ENCODE measurements at regions not wholly inside any gene's neighbourhood (a gene's known extent, or its start where the extent isn't known, plus 50 kb on each side); places are given as distances from the start of the nearest gene placed in this dataset.

DNA sequence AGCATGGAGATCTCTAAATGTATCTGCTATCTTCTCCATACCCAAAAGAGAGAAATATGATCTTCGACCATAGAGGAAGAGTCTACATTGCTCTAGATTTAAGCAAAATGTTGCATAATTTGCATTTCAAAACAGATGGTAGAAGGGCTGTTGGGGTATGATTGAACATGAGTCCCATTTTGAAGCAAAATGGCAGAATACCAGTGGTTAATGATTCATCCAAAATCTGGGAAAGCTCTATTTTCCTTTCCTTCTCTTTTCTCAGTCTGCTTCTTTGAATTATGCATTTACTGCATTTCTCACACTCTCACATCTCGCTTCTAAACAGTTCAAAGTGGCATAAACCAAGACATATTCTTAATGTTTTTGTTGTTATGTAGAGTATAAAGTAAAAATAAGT lies 178.5 kb downstream of the MACC1 start:
- Histone ChIP-seq H3K4me1 (ENCODE audit: insufficient read depth, low read length) (peaks cover 2% of the 10 kb centered on the region), H2AFZ (ENCODE audit: low read depth, low read length) (no peak overlapping the region), H3K27me3 (ENCODE audit: insufficient read depth, low read length) (no peaks in the 10 kb centered on the region), H3K36me3 (ENCODE audit: insufficient read depth, low read length) (no peaks in the 10 kb centered on the region), H3K4me3 (ENCODE audit: low read length) (no peak overlapping the region), H3K9me3 (ENCODE audit: low read length) (no peaks in the 10 kb centered on the region)

DNA sequence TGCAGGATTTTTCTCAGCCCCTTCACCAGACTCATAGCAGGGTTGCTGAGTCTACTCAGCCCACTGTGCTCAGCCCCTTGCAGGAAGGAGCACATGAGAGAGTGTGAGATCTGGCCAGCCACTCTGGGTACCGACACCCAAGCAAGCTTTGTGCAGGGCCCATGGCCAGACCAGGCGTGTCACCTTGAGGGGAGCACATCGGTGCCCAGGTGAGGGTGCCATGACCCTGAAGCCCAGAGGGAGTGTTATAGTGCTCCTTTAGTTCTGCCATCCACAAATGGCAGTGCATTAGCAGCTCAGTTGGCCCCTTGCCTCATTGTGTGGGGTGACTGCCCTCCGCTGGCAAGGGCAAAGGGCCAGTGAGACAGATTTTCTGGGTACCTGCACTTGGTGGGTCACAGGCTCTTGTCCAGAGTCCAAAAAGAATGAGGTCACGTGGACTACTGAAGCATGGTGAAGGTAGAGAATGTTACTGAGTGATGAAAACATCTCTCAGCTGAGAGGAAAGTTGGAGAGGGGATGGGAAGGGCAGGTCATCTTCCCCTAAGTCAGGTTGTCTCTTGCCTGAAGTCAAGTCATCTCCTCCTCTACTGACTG lies 181.8 kb downstream of the MACC1 start:
- Histone ChIP-seq H3K27me3 (ENCODE audit: insufficient read depth, low read length) (no peaks in the 10 kb centered on the region), H3K36me3 (ENCODE audit: insufficient read depth, low read length) (no peaks in the 10 kb centered on the region), H3K4me3 (ENCODE audit: low read length) (no peak overlapping the region), H2AFZ (ENCODE audit: low read depth, low read length) (no peak overlapping the region), H3K9me3 (ENCODE audit: low read length) (no peaks in the 10 kb centered on the region), H3K4me1 (ENCODE audit: insufficient read depth, low read length) (peaks cover 2% of the 10 kb centered on the region)

DNA sequence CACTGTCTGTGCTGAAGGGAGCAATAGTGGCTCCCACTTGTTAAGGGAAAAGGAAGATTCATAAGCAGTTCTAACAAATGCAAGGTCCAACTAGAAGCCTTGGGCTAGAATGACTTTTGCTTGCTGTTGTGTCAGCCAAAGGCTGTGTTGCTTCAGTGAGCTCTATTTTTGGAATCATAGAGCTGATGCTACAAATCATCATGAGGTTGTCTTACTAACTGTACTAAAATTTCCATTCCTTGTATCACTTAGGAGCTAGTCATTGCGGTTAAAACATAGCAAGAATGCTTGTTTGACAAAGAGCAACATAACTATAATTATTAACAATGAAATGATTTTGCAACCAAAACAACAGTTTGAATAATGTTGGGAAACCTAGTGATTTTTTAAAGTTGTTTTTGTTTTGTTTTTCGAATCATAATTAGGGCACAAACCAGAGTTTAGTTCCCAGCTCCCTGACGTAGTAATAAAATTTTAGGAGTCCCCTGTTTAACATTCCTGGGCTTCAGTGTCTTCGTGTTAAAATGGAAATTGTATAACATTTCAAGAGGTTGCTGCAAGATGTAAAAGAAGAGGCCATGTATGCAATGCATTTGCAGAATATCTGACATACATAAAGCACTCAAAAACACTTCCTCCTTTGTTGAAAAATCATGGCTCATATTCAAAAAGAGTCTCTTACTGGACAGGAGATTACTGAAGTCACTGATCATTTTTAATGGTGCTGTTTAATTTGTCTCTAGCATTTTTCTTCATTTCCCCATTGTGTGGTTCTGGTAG lies 183.4 kb downstream of the MACC1 start:
- Histone ChIP-seq H3K4me3 (ENCODE audit: low read length) (no peak overlapping the region), H2AFZ (ENCODE audit: low read depth, low read length) (no peak overlapping the region), H3K36me3 (ENCODE audit: insufficient read depth, low read length) (no peaks in the 10 kb centered on the region)

DNA sequence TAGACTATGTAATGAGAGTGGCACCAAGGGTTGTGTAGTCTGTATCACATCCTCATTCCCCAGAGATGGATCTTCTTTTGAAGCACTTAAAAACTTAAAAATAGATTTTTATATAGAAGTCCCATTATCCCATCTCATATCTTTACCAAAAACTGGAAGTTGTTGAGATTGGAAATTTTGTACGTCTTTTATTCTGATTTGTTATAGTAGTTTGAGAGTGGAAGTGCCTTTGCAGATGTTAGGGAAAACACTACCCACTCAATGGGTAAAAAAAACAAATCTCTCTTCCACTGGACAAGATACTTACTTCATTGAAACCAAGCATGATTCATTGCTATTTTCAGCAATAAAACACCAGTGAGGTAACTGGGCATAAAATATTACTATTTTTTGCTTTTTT lies 184.4 kb downstream of the MACC1 start:
- Histone ChIP-seq H3K9me3 (ENCODE audit: low read length) (no peaks in the 10 kb centered on the region), H3K36me3 (ENCODE audit: insufficient read depth, low read length) (no peaks in the 10 kb centered on the region), H3K4me3 (ENCODE audit: low read length) (no peak overlapping the region), H3K27me3 (ENCODE audit: insufficient read depth, low read length) (no peaks in the 10 kb centered on the region), H3K4me1 (ENCODE audit: insufficient read depth, low read length) (no peaks in the 10 kb centered on the region), H2AFZ (ENCODE audit: low read depth, low read length) (no peak overlapping the region)

More for the DNA sequence above, 183.4 kb downstream of the MACC1 start:
- Histone ChIP-seq H3K27me3 (ENCODE audit: insufficient read depth, low read length) (no peaks in the 10 kb centered on the region), H3K4me1 (ENCODE audit: insufficient read depth, low read length) (peaks cover 2% of the 10 kb centered on the region), H3K9me3 (ENCODE audit: low read length) (no peaks in the 10 kb centered on the region)

DNA sequence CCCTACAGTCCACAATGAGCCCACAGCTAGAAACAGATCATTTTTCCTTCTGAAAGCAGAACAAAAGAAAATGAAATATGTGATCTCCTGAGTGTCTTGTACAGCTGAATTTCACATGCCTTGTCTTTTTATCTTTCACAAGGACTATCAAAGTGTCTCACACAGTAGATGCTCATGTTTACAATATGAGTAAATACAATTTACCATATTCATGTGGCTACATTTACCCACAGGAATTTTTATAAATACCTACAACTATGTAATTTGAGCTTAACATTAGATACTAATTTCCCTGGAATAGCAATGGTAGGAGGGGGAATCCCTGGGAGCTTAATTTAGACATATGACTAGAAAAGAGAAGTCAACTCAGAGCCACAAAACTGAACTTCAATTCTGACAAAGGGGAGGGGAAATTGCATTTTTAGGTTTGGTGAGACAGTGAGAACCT lies 186.2 kb downstream of the MACC1 start:
- no peaks in the 10 kb centered on the region for H3K9me3 ChIP-seq (ENCODE audit: low read length)
- no peak overlapping the region for H3K4me3 ChIP-seq (ENCODE audit: low read length)
- no peak overlapping the region for H2AFZ ChIP-seq (ENCODE audit: low read depth, low read length)
- H3K36me3 ChIP-seq (ENCODE audit: insufficient read depth, low read length), result no peaks in the 10 kb centered on the region
- H3K27me3 ChIP-seq (ENCODE audit: insufficient read depth, low read length), result no peaks in the 10 kb centered on the region
- no peaks in the 10 kb centered on the region for H3K4me1 ChIP-seq (ENCODE audit: insufficient read depth, low read length)

DNA sequence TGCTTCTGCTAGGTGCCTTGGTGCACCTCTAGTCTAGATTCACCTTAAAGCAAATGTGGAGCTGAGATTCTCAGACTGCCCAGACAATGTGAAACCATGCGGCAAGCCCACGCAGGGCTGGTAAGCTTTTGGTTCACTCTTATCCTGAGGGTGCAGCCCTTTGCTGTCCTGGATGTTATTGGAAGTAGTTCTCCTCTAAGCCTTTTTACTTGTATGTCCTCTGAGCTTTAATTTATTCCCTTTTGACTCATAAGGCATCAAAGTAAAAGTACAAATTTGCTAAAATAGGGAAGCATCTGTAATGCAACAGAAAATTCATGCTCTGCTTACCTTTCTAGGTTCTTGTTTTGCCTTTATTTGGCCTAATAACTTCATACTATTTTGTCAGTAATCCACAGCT lies 186.8 kb downstream of the MACC1 start:
- Histone ChIP-seq H3K9me3 (ENCODE audit: low read length) (no peaks in the 10 kb centered on the region), H3K4me1 (ENCODE audit: insufficient read depth, low read length) (no peaks in the 10 kb centered on the region)

DNA sequence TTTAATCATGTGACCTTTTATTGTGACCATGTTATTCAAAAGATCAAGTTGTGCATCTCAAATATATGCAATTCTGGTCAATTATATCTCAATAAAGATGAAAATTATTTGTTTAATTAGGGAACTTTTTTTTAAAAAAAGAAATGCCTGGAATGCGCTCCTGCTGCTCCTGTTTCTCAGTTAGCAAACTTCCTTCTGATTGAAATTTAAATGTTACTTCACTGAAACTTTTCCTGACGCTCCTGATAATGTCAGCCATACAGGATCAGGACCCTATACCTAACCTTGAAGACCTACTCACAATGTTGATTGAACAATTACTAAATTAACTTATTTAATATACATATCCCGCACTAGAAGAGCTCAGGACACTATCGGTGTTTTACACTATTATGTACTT lies 190.4 kb downstream of the MACC1 start:
- H3K36me3 ChIP-seq (ENCODE audit: insufficient read depth, low read length), result no peaks in the 10 kb centered on the region
- H2AFZ ChIP-seq (ENCODE audit: low read depth, low read length), result no peak overlapping the region
- H3K27me3 ChIP-seq (ENCODE audit: insufficient read depth, low read length), result no peaks in the 10 kb centered on the region
- H3K4me1 ChIP-seq (ENCODE audit: insufficient read depth, low read length), result no peaks in the 10 kb centered on the region
- H3K4me3 ChIP-seq (ENCODE audit: low read length), result no peak overlapping the region
- no peaks in the 10 kb centered on the region for H3K9me3 ChIP-seq (ENCODE audit: low read length)

More for the DNA sequence above, 186.8 kb downstream of the MACC1 start:
- Histone ChIP-seq H3K27me3 (ENCODE audit: insufficient read depth, low read length) (no peaks in the 10 kb centered on the region), H3K4me3 (ENCODE audit: low read length) (no peak overlapping the region), H3K36me3 (ENCODE audit: insufficient read depth, low read length) (no peaks in the 10 kb centered on the region), H2AFZ (ENCODE audit: low read depth, low read length) (no peak overlapping the region)

DNA sequence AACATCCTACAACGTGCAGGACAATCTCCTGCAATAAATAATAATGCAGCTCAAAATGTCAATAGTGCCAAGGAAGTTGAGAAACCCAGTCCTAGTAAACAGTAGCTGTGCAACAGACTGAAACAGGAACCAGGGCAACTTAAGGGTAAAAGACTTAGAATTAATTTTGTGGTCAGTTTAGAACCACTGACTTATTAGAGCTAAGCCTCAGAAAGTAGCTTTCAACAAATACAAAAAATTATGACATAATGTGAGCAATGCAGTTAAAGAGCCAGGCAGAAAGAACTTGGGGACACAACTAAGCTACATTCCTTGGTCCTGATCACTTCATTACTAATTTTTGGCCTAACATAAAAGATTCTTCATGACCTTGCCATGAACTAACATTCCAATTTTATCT lies 195.4 kb downstream of the MACC1 start:
- no peaks in the 10 kb centered on the region for H3K27me3 ChIP-seq (ENCODE audit: insufficient read depth, low read length)
- H3K4me3 ChIP-seq (ENCODE audit: low read length), result no peak overlapping the region
- no peaks in the 10 kb centered on the region for H3K4me1 ChIP-seq (ENCODE audit: insufficient read depth, low read length)
- no peaks in the 10 kb centered on the region for H3K36me3 ChIP-seq (ENCODE audit: insufficient read depth, low read length)
- no peak overlapping the region for H2AFZ ChIP-seq (ENCODE audit: low read depth, low read length)
- H3K9me3 ChIP-seq (ENCODE audit: low read length), result no peaks in the 10 kb centered on the region

DNA sequence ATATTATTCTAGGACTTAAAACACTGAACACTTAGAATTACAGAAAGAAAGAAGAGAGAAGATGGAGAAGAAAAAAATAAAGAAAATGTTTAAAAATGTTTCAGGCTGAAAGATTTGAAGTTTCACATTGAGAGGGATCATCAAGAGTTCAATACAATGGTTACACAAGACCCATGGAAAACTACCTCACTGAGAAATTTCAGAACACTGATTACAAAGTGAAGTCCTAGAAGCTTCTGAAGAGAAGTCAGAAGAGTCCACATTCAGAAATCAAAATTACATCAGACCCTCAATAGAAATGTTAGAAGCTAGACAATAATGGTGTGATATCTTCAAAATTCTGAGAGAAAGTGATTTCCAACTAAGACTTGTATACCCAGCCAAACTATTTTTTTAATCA lies 196.1 kb downstream of the MACC1 start:
- Histone ChIP-seq H2AFZ (ENCODE audit: low read depth, low read length) (no peak overlapping the region), H3K27me3 (ENCODE audit: insufficient read depth, low read length) (no peaks in the 10 kb centered on the region), H3K9me3 (ENCODE audit: low read length) (no peaks in the 10 kb centered on the region), H3K4me1 (ENCODE audit: insufficient read depth, low read length) (no peaks in the 10 kb centered on the region), H3K4me3 (ENCODE audit: low read length) (no peak overlapping the region), H3K36me3 (ENCODE audit: insufficient read depth, low read length) (no peaks in the 10 kb centered on the region)

- Histone ChIP-seq H2AFZ (ENCODE audit: low read depth, low read length) (no peak overlapping the region), H3K9me3 (ENCODE audit: low read length) (no peaks in the 10 kb centered on the region), H3K27me3 (ENCODE audit: insufficient read depth, low read length) (no peaks in the 10 kb centered on the region), H3K4me3 (ENCODE audit: low read length) (no peak overlapping the region), H3K36me3 (ENCODE audit: insufficient read depth, low read length) (no peaks in the 10 kb centered on the region), H3K4me1 (ENCODE audit: insufficient read depth, low read length) (no peaks in the 10 kb centered on the region)
These were observed 197.3 kb downstream of the MACC1 start for GRCh38 chr7:20019757-20020432.

- H2AFZ ChIP-seq (ENCODE audit: low read depth, low read length), result no peak overlapping the region
- H3K27me3 ChIP-seq (ENCODE audit: insufficient read depth, low read length), result no peaks in the 10 kb centered on the region
- no peaks in the 10 kb centered on the region for H3K9me3 ChIP-seq (ENCODE audit: low read length)
- no peaks in the 10 kb centered on the region for H3K36me3 ChIP-seq (ENCODE audit: insufficient read depth, low read length)
- no peaks in the 10 kb centered on the region for H3K4me1 ChIP-seq (ENCODE audit: insufficient read depth, low read length)
- H3K4me3 ChIP-seq (ENCODE audit: low read length), result no peak overlapping the region
These were observed 200.5 kb downstream of the MACC1 start for GRCh38 chr7:20016669-20017068.

DNA sequence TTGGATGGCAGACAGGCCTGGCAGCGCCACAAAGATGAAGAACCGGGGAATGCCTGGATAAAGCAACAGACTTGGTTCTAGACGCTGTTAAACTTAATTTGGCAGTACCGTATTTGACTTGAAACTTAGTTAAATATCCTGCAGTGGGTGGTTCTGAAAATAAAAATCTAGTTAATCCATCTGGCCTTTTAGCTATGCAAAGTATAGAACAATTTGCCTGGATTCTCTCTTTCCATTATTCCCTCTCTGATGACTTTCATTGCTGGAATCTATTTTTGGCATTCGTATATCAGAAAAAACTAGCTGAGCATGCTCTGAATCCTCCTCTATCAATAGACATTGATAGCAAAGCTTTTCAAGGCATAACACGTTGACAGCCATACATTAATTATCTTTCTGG lies 203.6 kb downstream of the MACC1 start:
- H2AFZ ChIP-seq (ENCODE audit: low read depth, low read length), result no peak overlapping the region
- no peaks in the 10 kb centered on the region for H3K9me3 ChIP-seq (ENCODE audit: low read length)
- no peaks in the 10 kb centered on the region for H3K27me3 ChIP-seq (ENCODE audit: insufficient read depth, low read length)
- H3K36me3 ChIP-seq (ENCODE audit: insufficient read depth, low read length), result no peaks in the 10 kb centered on the region
- H3K4me1 ChIP-seq (ENCODE audit: insufficient read depth, low read length), result no peaks in the 10 kb centered on the region
- no peak overlapping the region for H3K4me3 ChIP-seq (ENCODE audit: low read length)

- Histone ChIP-seq H3K4me3 (ENCODE audit: low read length) (no peak overlapping the region), H3K9me3 (ENCODE audit: low read length) (no peaks in the 10 kb centered on the region), H2AFZ (ENCODE audit: low read depth, low read length) (no peak overlapping the region), H3K4me1 (ENCODE audit: insufficient read depth, low read length) (no peaks in the 10 kb centered on the region), H3K36me3 (ENCODE audit: insufficient read depth, low read length) (no peaks in the 10 kb centered on the region), H3K27me3 (ENCODE audit: insufficient read depth, low read length) (no peaks in the 10 kb centered on the region)
These were observed 205.1 kb downstream of the MACC1 start for GRCh38 chr7:20012100-20012499.

All from neuron (in vitro differentiated cells).